ENCODE measurements at regions not wholly inside any gene's neighbourhood (a gene's known extent, or its start where the extent isn't known, plus 50 kb on each side); places are given as distances from the start of the nearest gene placed in this dataset.

- H3K27me3 Mint-ChIP-seq (ENCODE audit: unreplicated experiment) = no peaks in the 10 kb centered on the region
- no peak for DNase-seq (ENCODE audit: low spot score)
- peaks cover 9% of the 10 kb centered on the region for H3K4me1 Mint-ChIP-seq (ENCODE audit: unreplicated experiment)
- no peak overlapping the region for H3K4me3 Mint-ChIP-seq (ENCODE audit: unreplicated experiment)
- no peak overlapping the region for H3K27ac Mint-ChIP-seq (ENCODE audit: unreplicated experiment)
- peaks cover 6% of the 10 kb centered on the region for H3K36me3 Mint-ChIP-seq (ENCODE audit: low read depth, unreplicated experiment)
- H3K9me3 Mint-ChIP-seq (ENCODE audit: unreplicated experiment) = no peaks in the 10 kb centered on the region
- TF ChIP-seq, protein P1, sequence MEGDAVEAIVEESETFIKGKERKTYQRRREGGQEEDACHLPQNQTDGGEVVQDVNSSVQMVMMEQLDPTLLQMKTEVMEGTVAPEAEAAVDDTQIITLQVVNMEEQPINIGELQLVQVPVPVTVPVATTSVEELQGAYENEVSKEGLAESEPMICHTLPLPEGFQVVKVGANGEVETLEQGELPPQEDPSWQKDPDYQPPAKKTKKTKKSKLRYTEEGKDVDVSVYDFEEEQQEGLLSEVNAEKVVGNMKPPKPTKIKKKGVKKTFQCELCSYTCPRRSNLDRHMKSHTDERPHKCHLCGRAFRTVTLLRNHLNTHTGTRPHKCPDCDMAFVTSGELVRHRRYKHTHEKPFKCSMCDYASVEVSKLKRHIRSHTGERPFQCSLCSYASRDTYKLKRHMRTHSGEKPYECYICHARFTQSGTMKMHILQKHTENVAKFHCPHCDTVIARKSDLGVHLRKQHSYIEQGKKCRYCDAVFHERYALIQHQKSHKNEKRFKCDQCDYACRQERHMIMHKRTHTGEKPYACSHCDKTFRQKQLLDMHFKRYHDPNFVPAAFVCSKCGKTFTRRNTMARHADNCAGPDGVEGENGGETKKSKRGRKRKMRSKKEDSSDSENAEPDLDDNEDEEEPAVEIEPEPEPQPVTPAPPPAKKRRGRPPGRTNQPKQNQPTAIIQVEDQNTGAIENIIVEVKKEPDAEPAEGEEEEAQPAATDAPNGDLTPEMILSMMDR (IDR thresholded peaks at IDR 0.05; ENCODE audit: unreplicated experiment) = no peak
Observed at GRCh38 chr13:80265348-80265747, 75.6 kb downstream of the SPRY2 start.

- H3K27me3 Mint-ChIP-seq (ENCODE audit: unreplicated experiment) = no peaks in the 10 kb centered on the region
- no peak for DNase-seq (ENCODE audit: low spot score)
- no peak overlapping the region for H3K27ac Mint-ChIP-seq (ENCODE audit: unreplicated experiment)
- peaks cover 6% of the 10 kb centered on the region for H3K36me3 Mint-ChIP-seq (ENCODE audit: low read depth, unreplicated experiment)
- H3K4me1 Mint-ChIP-seq (ENCODE audit: unreplicated experiment) = peaks cover 9% of the 10 kb centered on the region
- no peak overlapping the region for H3K4me3 Mint-ChIP-seq (ENCODE audit: unreplicated experiment)
- TF ChIP-seq, protein P1 (IDR thresholded peaks at IDR 0.05; ENCODE audit: unreplicated experiment) = no peak
- no peaks in the 10 kb centered on the region for H3K9me3 Mint-ChIP-seq (ENCODE audit: unreplicated experiment)
Observed at GRCh38 chr13:80263745-80264513, 77.0 kb downstream of the SPRY2 start.

- Mint-ChIP-seq H3K4me1 (ENCODE audit: unreplicated experiment) (peaks cover 9% of the 10 kb centered on the region), H3K36me3 (ENCODE audit: low read depth, unreplicated experiment) (peaks cover 6% of the 10 kb centered on the region), H3K4me3 (ENCODE audit: unreplicated experiment) (no peak overlapping the region), H3K27me3 (ENCODE audit: unreplicated experiment) (no peaks in the 10 kb centered on the region), H3K9me3 (ENCODE audit: unreplicated experiment) (no peaks in the 10 kb centered on the region), H3K27ac (ENCODE audit: unreplicated experiment) (no peak overlapping the region)
- no peak for DNase-seq (ENCODE audit: low spot score)
- TF ChIP-seq, protein P1 (IDR thresholded peaks at IDR 0.05; ENCODE audit: unreplicated experiment) = no peak
Observed at GRCh38 chr13:80262051-80262695, 78.8 kb downstream of the SPRY2 start.

DNA sequence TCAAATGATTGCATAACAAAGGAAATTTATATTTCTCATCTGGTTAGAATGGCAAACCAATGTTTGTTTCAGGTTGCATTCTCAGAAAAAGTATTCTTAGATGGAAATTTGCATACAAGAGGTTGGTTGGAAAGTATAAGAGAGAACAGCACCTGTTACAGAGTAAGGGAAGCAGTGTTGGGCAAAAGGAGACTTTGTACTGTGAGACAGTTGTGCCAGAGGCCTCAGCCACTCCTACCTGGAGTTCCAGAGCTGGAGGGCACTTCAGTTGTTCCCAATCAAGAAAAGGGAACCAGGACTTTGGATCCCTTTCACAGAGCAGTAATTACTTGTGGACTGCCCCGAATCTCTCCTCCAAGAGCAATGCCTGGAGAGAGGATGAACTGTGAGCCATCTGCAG is 81.8 kb downstream of the SPRY2 start:
- TF ChIP-seq, protein P1 (IDR thresholded peaks at IDR 0.05; ENCODE audit: unreplicated experiment) = no peak
- Mint-ChIP-seq H3K36me3 (ENCODE audit: low read depth, unreplicated experiment) (peaks cover 6% of the 10 kb centered on the region), H3K4me3 (ENCODE audit: unreplicated experiment) (no peak overlapping the region), H3K4me1 (ENCODE audit: unreplicated experiment) (peaks cover 9% of the 10 kb centered on the region), H3K27ac (ENCODE audit: unreplicated experiment) (no peak overlapping the region), H3K27me3 (ENCODE audit: unreplicated experiment) (no peaks in the 10 kb centered on the region), H3K9me3 (ENCODE audit: unreplicated experiment) (no peaks in the 10 kb centered on the region)
- no peak for DNase-seq (ENCODE audit: low spot score)

DNA sequence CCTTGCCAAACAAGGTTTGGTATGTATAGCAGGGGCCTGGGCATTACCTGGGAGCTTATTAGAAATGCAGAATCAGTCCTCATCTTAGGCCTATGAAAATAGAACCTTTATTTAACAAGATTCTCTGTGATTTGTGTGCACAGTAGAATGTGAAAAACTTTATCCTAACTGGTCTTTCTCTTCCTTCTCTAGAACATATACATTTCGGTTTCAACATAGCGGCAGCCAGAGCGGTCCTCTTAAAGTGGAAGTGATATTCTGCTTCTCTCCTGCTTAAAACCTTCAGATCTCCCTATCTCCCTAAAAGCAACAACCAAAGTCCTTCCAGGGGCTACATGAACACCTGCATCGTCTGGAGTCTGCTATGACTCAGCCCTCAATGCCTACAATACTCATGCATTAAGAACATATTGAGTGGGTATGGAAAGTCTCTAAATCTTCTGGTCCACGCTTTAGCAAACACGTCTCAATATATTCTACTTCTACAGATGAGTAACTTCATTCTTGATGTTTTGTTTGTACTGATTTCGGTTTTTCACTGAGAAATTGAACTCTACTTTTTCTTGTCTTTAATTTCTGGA is 84.5 kb downstream of the SPRY2 start:
- TF ChIP-seq, protein P1 (IDR thresholded peaks at IDR 0.05; ENCODE audit: unreplicated experiment) = no peak
- no peaks in the 10 kb centered on the region for H3K9me3 Mint-ChIP-seq (ENCODE audit: unreplicated experiment)
- no peak for DNase-seq (ENCODE audit: low spot score)
- H3K27ac Mint-ChIP-seq (ENCODE audit: unreplicated experiment) = no peak overlapping the region
- H3K4me1 Mint-ChIP-seq (ENCODE audit: unreplicated experiment) = peaks cover 2% of the 10 kb centered on the region
- H3K36me3 Mint-ChIP-seq (ENCODE audit: low read depth, unreplicated experiment) = no peaks in the 10 kb centered on the region
- H3K27me3 Mint-ChIP-seq (ENCODE audit: unreplicated experiment) = no peaks in the 10 kb centered on the region
- no peak overlapping the region for H3K4me3 Mint-ChIP-seq (ENCODE audit: unreplicated experiment)

All from endothelial cell (in vitro differentiated cells).